Stimulated activated naive CD4-positive, alpha-beta T cell (primary cell): ENCODE measurements at regions not wholly inside any gene's neighbourhood (a gene's known extent, or its start where the extent isn't known, plus 50 kb on each side); places are given as distances from the start of the nearest gene placed in this dataset.
A peak's percentile ranks its signal among the peaks of the same experiment; 100 is the strongest.
"Not testable (repeated sequence)": the region's sequence is repeated elsewhere in the genome, so short reads cannot be mapped to it uniquely, and the experiment has no call there.

Experiments
- DNase-seq, 6 experiments: peaks; one replicate each; lab custom pipeline; 2025; lab: John Stamatoyannopoulos, UW

GRCh38 chr5:163280897-163281296, 156.5 kb upstream of the CCNG1 start:
- DNase-seq, result not testable (repeated sequence)

- no peak for DNase-seq
Observed at GRCh38 chr5:163281512-163281911, 155.9 kb upstream of the CCNG1 start.

GRCh38 chr5:163293836-163294235, 143.6 kb upstream of the CCNG1 start:
- DNase-seq, result no peak

GRCh38 chr5:163303718-163304117, 133.7 kb upstream of the CCNG1 start:
- DNase-seq, result no peak

GRCh38 chr5:163305655-163306054, 131.7 kb upstream of the CCNG1 start:
- DNase-seq, result no peak

GRCh38 chr5:163306421-163306820, 131.0 kb upstream of the CCNG1 start:
- no peak for DNase-seq

GRCh38 chr5:163309914-163310313, 127.5 kb upstream of the CCNG1 start:
- DNase-seq, result no peak

- DNase-seq, result no peak
Observed at GRCh38 chr5:163310997-163311396, 126.4 kb upstream of the CCNG1 start.

GRCh38 chr5:163312598-163312997, 124.8 kb upstream of the CCNG1 start:
- DNase-seq, result no peak

- DNase-seq, result not testable (repeated sequence)
Observed at GRCh38 chr5:163313049-163313448, 124.3 kb upstream of the CCNG1 start.

- DNase-seq, result not testable (repeated sequence)
Observed at GRCh38 chr5:163316374-163316773, 121.0 kb upstream of the CCNG1 start.

- DNase-seq, result no peak
Observed at GRCh38 chr5:163318707-163319106, 118.7 kb upstream of the CCNG1 start.

GRCh38 chr5:163321511-163321910, 115.9 kb upstream of the CCNG1 start:
- DNase-seq, result no peak

- DNase-seq, result no peak
Observed at GRCh38 chr5:163330723-163331668, 106.4 kb upstream of the CCNG1 start.

GRCh38 chr5:163336074-163336473, 101.3 kb upstream of the CCNG1 start:
- not testable (repeated sequence) for DNase-seq

- DNase-seq, result no peak
Observed at GRCh38 chr5:163339148-163339547, 98.2 kb upstream of the CCNG1 start.

- not testable (repeated sequence) for DNase-seq
Observed at GRCh38 chr5:163340378-163340777, 97.0 kb upstream of the CCNG1 start.

GRCh38 chr5:163342306-163342705, 95.1 kb upstream of the CCNG1 start:
- DNase-seq, result no peak

- DNase-seq, result no peak
Observed at GRCh38 chr5:163345216-163345615, 92.2 kb upstream of the CCNG1 start.

GRCh38 chr5:163347671-163348070, 89.7 kb upstream of the CCNG1 start:
- DNase-seq, result peak; percentile 0 to 31 (median 7)

- no peak for DNase-seq
Observed at GRCh38 chr5:163350083-163350482, 87.3 kb upstream of the CCNG1 start.

- DNase-seq, result no peak
Observed at GRCh38 chr5:163352531-163352930, 84.9 kb upstream of the CCNG1 start.

- DNase-seq, result not testable (repeated sequence)
Observed at GRCh38 chr5:163355811-163356210, 81.6 kb upstream of the CCNG1 start.

- DNase-seq, result no peak
Observed at GRCh38 chr5:163357636-163358035, 79.8 kb upstream of the CCNG1 start.
